ENCODE measurements at regions not wholly inside any gene's neighbourhood (a gene's known extent, or its start where the extent isn't known, plus 50 kb on each side); places are given as distances from the start of the nearest gene placed in this dataset.

DNA sequence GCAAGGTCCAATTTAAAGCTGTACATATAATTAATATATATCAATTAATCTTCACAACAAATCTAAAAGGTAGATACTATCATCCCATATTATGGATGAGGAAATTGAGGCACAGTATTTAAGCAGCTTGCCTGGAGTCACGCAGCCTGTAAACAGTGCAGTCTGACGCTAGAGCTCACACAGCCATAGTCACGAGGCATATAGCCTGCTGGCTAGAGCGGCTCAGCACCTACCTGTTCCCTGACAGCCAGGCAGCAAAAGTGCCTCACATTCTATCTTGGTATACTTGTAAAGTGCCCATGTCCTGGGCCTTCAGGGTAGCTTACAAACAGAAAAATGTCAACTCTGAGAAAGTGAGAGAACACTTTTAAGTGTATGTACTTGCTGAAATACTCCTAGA, 222.6 kb upstream of the NEIL3 start:
- no peak for DNase-seq (ENCODE audit: extremely low read depth, low read depth)
- no peak overlapping the region for H3K4me3 ChIP-seq (replicated peaks; ENCODE audit: low read depth, low read length)
- TF ChIP-seq, protein P1, sequence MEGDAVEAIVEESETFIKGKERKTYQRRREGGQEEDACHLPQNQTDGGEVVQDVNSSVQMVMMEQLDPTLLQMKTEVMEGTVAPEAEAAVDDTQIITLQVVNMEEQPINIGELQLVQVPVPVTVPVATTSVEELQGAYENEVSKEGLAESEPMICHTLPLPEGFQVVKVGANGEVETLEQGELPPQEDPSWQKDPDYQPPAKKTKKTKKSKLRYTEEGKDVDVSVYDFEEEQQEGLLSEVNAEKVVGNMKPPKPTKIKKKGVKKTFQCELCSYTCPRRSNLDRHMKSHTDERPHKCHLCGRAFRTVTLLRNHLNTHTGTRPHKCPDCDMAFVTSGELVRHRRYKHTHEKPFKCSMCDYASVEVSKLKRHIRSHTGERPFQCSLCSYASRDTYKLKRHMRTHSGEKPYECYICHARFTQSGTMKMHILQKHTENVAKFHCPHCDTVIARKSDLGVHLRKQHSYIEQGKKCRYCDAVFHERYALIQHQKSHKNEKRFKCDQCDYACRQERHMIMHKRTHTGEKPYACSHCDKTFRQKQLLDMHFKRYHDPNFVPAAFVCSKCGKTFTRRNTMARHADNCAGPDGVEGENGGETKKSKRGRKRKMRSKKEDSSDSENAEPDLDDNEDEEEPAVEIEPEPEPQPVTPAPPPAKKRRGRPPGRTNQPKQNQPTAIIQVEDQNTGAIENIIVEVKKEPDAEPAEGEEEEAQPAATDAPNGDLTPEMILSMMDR (IDR thresholded peaks at IDR 0.05; ENCODE audit: low read depth, low read length, missing control alignments): no peak

DNA sequence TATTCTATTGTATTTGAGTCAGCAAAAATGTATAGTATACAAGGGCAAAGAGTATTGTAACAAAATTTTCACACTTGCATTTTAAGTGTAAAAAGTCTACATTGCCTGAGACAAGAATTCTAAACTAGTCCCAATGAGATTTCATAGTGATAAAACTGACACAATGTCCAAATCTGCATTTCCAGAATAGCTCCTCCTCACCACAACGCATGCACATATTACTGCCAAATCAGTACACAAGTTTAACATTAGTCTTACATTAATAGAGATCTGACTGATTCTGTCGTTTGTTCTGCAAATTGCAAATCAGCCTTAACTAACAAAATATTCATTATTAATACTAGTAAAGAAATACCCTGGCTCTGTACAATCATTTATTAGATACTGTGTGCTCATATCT, 222.2 kb upstream of the NEIL3 start:
- DNase-seq (ENCODE audit: extremely low read depth, low read depth): no peak
- no peak overlapping the region for H3K4me3 ChIP-seq (replicated peaks; ENCODE audit: low read depth, low read length)
- TF ChIP-seq, protein P1 (IDR thresholded peaks at IDR 0.05; ENCODE audit: low read depth, low read length, missing control alignments): no peak

DNA sequence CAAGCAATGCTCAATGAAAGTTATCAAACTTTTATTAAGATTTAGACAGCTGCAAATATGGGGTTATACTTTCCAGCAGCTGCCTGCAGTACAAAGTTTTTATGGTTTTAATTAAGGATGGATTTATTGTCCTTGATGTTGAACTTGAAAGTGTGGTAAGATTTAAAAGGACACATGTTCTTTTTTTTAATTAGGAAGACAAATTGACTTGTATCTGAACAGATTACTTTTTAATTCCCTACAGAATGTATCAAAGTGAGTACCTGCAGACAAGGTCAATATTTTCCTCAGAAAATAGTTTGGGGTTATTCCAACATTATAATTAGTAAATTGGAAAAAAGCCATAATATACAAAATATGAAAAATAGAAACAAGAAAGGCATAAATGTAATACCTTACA, 218.2 kb upstream of the NEIL3 start:
- TF ChIP-seq, protein P1 (IDR thresholded peaks at IDR 0.05; ENCODE audit: low read depth, low read length, missing control alignments): no peak
- DNase-seq (ENCODE audit: extremely low read depth, low read depth): no peak
- H3K4me3 ChIP-seq (replicated peaks; ENCODE audit: low read depth, low read length): no peak overlapping the region

DNA sequence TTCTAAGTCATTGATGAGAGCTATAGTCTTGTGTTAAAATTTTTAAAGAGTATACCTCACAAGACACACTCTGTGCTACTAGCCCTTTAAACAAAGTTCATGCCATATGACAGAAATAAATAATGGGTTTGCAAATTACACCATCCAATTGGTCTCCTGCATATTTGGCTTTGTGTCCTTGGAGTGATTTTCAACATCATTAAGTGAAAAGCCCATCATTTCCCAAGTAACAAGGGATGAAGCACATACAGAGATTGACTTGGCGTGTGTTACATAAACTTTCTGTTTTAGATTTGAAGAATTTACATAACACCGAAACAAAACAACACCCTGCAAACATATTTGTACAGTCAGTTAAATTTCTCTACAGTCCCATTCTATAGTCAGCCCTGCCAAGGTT, 216.9 kb upstream of the NEIL3 start:
- no peak overlapping the region for H3K4me3 ChIP-seq (replicated peaks; ENCODE audit: low read depth, low read length)
- TF ChIP-seq, protein P1 (IDR thresholded peaks at IDR 0.05; ENCODE audit: low read depth, low read length, missing control alignments): no peak
- no peak for DNase-seq (ENCODE audit: extremely low read depth, low read depth)

DNA sequence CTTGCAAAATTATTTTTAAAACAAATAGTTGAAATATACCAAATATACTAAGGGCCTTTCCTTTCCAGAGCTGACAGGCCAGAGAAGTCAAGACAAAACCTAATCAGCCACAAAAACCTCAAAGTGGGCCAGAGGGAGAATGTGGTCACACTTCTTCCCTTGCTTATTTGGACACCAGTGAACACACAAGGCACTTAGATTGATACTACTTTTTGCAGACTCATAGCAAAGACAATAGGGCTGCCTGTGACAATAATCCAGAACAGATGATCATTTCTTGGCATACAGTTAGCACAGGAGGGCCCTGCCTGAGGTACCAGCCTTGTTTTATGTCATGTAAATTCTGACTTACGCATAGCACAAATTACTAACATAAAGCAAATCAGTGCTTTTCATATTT, 215.7 kb upstream of the NEIL3 start:
- H3K4me3 ChIP-seq (replicated peaks; ENCODE audit: low read depth, low read length): no peak overlapping the region
- DNase-seq (ENCODE audit: extremely low read depth, low read depth): no peak
- TF ChIP-seq, protein P1 (IDR thresholded peaks at IDR 0.05; ENCODE audit: low read depth, low read length, missing control alignments): no peak

DNA sequence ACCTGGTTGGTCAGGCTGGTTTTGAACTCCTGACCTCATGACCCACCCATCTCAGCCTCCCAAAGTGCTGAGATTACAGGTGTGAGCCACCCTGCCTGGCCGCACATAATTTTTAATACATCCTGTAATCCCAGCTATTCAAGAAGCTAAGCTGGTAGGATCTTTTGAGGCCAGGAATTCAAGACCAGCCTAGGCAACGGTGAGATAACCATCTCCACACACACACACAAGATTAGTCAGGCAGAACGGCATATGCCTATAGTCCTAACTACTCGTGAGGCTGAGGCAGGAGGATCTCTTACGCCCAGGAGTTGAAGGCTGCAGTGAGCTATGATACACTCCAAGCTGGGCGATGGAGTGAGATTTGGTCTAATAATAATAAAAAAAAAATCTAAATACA, 212.4 kb upstream of the NEIL3 start:
- no peak for DNase-seq (ENCODE audit: extremely low read depth, low read depth)
- H3K4me3 ChIP-seq (replicated peaks; ENCODE audit: low read depth, low read length): no peak overlapping the region

DNA sequence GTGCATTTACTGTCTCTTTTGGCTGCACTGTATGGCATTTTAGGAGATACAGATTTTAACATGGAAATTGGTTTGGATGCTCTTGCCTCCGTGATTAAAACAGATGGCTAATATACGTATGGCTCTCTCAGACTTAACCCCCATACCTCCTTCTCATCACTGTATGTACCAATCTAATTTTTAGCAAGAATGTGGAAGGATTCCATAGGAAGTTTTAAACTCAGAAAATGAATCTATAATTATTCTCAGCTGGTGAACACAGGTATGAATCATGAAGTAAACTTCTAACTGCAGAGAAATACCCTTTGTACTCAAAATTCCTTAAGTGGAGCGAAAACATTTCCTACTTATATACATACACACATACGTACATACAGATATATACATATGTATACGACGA, 210.5 kb upstream of the NEIL3 start:
- TF ChIP-seq, protein P1 (IDR thresholded peaks at IDR 0.05; ENCODE audit: low read depth, low read length, missing control alignments): no peak
- no peak overlapping the region for H3K4me3 ChIP-seq (replicated peaks; ENCODE audit: low read depth, low read length)
- no peak for DNase-seq (ENCODE audit: extremely low read depth, low read depth)

More for the DNA sequence above, 212.4 kb upstream of the NEIL3 start:
- TF ChIP-seq, protein P1 (IDR thresholded peaks at IDR 0.05; ENCODE audit: low read depth, low read length, missing control alignments): no peak
